H1 (cell line): ENCODE measurements at regions not wholly inside any gene's neighbourhood (a gene's known extent, or its start where the extent isn't known, plus 50 kb on each side); places are given as distances from the start of the nearest gene placed in this dataset.

ENCODE experiments used
- CHD2 ChIP-seq: IDR thresholded peaks from 2 replicates; pipeline ENCODE4 v1.6.1; 2012; ENCODE audit warnings: low read length, improper control_type of control experiment
- EZH2 ChIP-seq: fragments of 200-600 bp; sonication (generic); IDR thresholded peaks from 2 replicates; pipeline ENCODE4 v1.7.1; 2012; ENCODE audit warnings: low read depth, mild to moderate bottlenecking, moderate library complexity, low read length, inconsistent platforms; ENCODE audit not compliant: severe bottlenecking
- POLR2A ChIP-seq, 2 experiments: IDR thresholded peaks; 1 replicate in 1 of 2; 2 replicates in 1 of 2; pipeline ENCODE4 v1.6.1; 2011; ENCODE audit warnings: low read depth in 2 of 2, low read length in 2 of 2, mild to moderate bottlenecking in 2 of 2; ENCODE audit errors: control extremely low read depth in 1 of 2
- RAD21 ChIP-seq, 2 experiments: IDR thresholded peaks in 1 of 2; conservative IDR thresholded peaks in 1 of 2; 2 replicates each; pipeline ENCODE4 v1.6.1; 2011; ENCODE audit warnings: low read depth in 2 of 2, low read length in 2 of 2, improper control_type of control experiment in 1 of 2, inconsistent platforms in 1 of 2, mild to moderate bottlenecking in 1 of 2, moderate library complexity in 1 of 2
- TEAD4 ChIP-seq: IDR thresholded peaks from 2 replicates; pipeline ENCODE4 v1.6.1; 2012; ENCODE audit warnings: low read depth, low read length, inconsistent platforms, mixed read lengths
- ZNF274 ChIP-seq: IDR thresholded peaks from 2 replicates; pipeline ENCODE4 v1.7.0; 2012; ENCODE audit warnings: low read length, borderline replicate concordance; ENCODE audit errors: extremely low read depth
- TF ChIP-seq, protein P1 (sequence below), 3 experiments: IDR thresholded peaks; 1 replicate in 2 of 3; 2 replicates in 1 of 3; pipeline versions ENCODE4 v1.5.1 to v1.6.1; 2011; ENCODE audit warnings: low read length in 3 of 3, mild to moderate bottlenecking in 3 of 3, inconsistent platforms in 2 of 3, low read depth in 1 of 3, moderate library complexity in 1 of 3; ENCODE audit not compliant: insufficient read depth in 1 of 3; ENCODE audit errors: control extremely low read depth in 1 of 3
- TF ChIP-seq, protein P2 (sequence below): IDR thresholded peaks from 2 replicates; pipeline ENCODE4 v1.6.1; 2011; ENCODE audit warnings: low read length, improper control_type of control experiment

DNA sequence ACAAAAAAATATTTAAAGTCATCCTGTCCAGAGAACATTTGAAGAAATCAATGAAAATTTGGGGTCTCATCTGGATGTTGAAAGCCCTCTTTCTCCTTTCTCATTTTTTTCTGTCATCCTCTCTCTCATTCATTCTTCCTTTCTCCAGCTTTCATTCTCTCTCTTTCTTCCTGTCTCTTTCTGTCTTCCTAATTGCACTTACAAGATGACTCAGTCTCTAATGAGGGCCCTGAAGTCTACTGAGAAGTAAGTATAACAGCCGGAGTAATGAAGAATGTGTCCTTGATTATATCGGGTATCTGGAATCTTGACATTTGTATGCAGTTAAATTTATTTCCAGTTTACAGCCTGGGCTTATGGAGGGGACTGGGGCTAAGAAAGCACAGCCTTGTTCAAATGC lies 232.2 kb upstream of the SULF2 start:
- TF ChIP-seq, protein P1, sequence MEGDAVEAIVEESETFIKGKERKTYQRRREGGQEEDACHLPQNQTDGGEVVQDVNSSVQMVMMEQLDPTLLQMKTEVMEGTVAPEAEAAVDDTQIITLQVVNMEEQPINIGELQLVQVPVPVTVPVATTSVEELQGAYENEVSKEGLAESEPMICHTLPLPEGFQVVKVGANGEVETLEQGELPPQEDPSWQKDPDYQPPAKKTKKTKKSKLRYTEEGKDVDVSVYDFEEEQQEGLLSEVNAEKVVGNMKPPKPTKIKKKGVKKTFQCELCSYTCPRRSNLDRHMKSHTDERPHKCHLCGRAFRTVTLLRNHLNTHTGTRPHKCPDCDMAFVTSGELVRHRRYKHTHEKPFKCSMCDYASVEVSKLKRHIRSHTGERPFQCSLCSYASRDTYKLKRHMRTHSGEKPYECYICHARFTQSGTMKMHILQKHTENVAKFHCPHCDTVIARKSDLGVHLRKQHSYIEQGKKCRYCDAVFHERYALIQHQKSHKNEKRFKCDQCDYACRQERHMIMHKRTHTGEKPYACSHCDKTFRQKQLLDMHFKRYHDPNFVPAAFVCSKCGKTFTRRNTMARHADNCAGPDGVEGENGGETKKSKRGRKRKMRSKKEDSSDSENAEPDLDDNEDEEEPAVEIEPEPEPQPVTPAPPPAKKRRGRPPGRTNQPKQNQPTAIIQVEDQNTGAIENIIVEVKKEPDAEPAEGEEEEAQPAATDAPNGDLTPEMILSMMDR (IDR thresholded peaks at IDR 0.05; ENCODE audit: control extremely low read depth in 1 of 3, insufficient read depth in 1 of 3, low read depth in 1 of 3, low read length in 3 of 3): no peak
- TF ChIP-seq CHD2 (no peak), TEAD4 (no peak), POLR2A (IDR thresholded peaks at IDR 0.05; ENCODE audit: control extremely low read depth in 1 of 2, low read depth in 2 of 2, low read length in 2 of 2) (no peak), ZNF274 (no peak), EZH2 (no peak), RAD21 (IDR thresholded peaks at IDR 0.05 in 1 of 2, conservative IDR thresholded peaks at IDR 0.05 in 1 of 2; ENCODE audit: low read depth in 2 of 2, low read length in 2 of 2) (no peak)
- TF ChIP-seq, protein P2, sequence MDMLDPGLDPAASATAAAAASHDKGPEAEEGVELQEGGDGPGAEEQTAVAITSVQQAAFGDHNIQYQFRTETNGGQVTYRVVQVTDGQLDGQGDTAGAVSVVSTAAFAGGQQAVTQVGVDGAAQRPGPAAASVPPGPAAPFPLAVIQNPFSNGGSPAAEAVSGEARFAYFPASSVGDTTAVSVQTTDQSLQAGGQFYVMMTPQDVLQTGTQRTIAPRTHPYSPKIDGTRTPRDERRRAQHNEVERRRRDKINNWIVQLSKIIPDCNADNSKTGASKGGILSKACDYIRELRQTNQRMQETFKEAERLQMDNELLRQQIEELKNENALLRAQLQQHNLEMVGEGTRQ: no peak
